T-helper 1 cell treated with Interleukin-12 subunit alpha and Interleukin-12 subunit beta and Interleukin-4 antibody, amounts not matched to agents 30 ng/mL and 1 ng/mL, for 36 hours (primary cell): ENCODE measurements at regions not wholly inside any gene's neighbourhood (a gene's known extent, or its start where the extent isn't known, plus 50 kb on each side); places are given as distances from the start of the nearest gene placed in this dataset.
"Not testable (repeated sequence)": the region's sequence is repeated elsewhere in the genome, so short reads cannot be mapped to it uniquely, and the experiment has no call there.

Source experiments
- intact Hi-C: fragments of 100-400 bp; cut with micrococcal nuclease; formaldehyde crosslinking; loops from one replicate; pipeline ENCODE4 v1.15.1; 2024

DNA sequence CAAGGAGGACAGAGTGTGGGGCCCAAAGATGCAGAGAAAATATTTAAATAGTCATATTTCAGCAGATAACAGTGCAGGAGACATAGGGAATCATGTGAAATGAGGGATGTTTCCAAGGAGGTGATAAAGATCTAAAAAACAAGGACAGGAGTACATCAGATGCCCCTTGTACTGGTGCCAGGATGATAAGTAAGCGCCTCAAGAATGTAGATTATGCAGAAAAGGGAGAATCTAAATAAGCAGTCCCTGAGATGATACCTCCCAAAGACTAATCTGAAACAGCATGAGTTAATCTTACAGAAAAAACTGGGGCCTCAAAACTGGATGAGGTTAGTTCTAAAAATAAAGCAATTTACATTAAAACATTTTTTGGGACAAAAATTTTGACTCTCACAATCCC lies 136.1 kb upstream of the WDFY3 start:
- intact Hi-C loops, result no loop called here

DNA sequence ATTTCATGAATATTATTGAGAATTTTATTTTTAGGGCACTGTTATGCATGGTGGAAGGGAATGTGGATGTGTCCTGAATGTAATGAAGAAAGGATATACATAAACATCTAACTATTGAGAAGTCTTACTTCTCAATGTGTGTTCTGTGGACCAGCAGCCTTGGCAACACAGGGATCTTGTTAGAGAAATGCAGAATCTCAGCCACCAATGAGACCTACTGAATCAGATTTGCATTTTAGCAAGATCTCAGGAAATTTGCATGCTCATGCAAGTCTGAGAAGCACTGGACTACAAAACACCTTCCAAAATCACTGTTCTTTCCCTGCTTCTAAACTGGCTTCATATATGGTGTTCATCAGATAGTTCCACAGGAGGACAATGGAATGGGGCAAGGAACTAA lies 139.7 kb upstream of the WDFY3 start:
- intact Hi-C loops, result no loop called here

DNA sequence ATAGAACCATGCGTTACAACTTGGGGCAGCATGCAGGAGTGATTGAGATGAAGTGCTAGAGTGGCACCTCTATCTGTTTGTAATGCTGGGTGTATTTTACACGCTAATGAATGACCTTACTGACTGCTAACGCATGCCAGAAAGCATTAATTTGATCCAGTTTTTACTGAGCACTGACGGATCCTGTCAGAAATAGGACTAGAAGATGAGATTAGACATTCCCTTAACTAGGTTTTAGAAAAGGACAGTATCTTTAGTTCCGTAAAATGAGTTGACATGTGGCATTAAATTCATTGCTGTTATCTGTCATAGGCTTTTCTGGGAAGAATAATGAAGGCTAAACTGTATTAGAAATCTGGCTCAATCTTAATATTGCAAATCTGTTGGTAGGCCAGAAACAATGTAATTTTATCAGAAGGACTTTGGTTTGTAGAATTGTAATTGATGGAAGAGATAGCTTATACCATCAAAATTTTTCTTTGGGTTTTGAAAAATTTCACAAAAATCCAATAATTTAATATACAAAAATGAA lies 140.4 kb upstream of the WDFY3 start:
- intact Hi-C loops, result no loop called here

- intact Hi-C loops, result no loop called here
Measured at GRCh38 chr4:85107553-85107952, 141.1 kb upstream of the WDFY3 start.

GRCh38 chr4:85113706-85114105 lies 147.2 kb upstream of the WDFY3 start:
- intact Hi-C loops, result no loop called here

DNA sequence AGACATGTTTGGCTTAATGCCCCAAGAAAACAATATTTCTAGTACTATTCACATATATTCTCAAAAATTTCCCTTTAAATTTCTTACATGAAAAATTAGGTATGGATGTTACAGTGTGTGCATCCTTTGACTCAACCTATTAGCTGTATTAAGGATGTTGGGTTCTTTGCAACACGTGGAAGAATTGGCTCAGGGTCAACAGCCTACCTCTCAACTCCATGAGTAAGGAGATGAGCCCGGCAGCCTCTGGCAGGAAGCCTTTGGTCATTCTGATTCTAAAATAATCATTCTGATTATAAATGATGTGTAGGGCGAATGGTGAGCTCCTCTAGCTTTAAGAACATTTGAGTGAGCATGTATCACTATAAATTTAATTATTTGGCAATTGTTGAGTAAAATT lies 148.0 kb upstream of the WDFY3 start:
- intact Hi-C loops, result no loop called here

- intact Hi-C loops, result no loop called here
Measured at GRCh38 chr4:85116008-85116407, 149.5 kb upstream of the WDFY3 start.

DNA sequence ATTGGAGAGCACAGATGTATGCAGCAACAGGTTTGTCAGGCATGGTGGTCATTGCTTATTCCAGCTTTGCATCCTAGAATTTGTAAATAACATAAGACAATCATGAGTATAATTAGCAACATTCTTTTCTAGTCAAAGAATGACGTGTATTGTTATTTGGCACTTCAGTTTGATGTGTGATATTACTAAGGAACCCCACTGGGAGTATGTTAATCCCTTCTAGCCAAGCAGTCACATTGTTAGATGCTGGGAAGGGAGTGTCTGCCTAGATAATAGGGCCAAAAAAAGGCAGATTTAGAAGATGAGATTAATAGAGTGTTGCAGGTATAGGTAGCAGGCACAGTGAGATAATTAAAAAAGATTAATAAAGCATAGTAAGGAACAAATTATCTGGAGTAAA lies 159.2 kb upstream of the WDFY3 start:
- intact Hi-C loops, result no loop called here

DNA sequence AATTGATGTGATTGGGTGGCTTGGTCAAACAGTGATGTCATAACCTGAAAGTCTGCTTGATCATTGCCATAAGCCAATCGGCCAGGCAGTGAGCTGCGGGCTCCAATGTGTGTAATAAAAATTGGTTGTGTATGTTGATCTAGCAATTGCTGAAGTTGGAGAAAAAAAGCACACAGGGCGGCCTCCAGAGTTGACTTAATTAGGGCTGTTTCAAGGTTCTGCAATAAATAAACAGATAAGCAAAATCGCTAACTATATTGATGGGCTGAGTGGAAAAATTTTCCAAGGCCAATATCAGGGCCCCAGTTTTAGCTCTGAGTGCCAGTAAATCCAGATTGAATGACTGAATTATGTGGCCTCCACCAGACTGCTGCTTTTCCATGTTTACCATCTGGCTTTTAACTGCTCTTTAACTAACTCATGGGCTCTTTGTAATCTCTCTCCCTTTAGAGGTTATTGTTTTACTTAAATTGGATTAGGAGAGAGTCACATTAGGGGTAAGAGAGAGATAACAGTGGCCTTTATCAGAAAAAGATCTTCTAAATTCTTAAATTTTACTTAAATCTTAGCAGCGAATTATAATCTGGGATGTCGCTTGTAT lies 160.6 kb upstream of the WDFY3 start:
- intact Hi-C loops, result no loop called here

GRCh38 chr4:85127653-85128052 lies 161.2 kb upstream of the WDFY3 start:
- intact Hi-C loops, result no loop called here

GRCh38 chr4:85128246-85129204 lies 162.0 kb upstream of the WDFY3 start:
- intact Hi-C loops, result no loop called here

DNA sequence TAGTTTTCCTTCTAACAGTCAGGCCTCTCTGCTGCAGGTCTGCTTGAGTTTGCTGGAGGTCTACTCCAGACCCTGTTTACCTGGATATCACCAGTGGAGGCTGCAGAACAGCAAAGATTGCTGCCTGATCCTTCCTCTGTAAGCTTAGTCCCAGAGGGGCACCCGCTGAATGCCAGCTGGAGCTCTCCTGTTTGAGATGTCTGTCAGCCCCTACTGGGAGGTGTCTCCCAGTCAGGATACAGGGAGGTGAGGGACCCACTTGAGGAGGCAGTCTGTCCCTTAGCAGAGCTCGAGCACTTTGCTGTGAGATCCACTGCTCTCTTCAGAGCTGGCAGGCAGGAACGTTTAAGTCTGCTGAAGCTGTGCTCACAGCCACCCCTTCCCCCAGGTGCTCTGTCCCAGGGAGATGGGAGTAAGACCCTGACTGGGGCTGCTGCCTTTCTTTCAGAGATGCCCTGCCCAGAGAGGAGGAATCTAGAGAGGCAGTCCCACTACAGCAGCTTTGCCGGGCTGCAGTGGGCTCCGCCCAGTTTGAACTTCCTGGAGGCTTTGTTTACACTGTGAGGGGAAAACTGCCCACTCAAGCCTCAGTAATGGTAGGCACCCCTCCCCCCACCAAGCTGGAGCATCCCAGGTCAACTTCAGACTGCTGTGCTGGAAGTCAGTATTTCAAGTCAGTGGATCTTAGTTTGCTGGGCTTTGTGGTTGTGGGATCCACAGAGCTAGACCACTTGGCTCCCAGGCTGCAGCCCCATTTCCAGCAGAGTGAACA lies 163.1 kb upstream of the WDFY3 start:
- intact Hi-C loops, result not testable (repeated sequence)

- intact Hi-C loops, result no loop called here
Measured at GRCh38 chr4:85132117-85132516, 165.6 kb upstream of the WDFY3 start.

- intact Hi-C loops, result no loop called here
Measured at GRCh38 chr4:85132570-85132969, 166.1 kb upstream of the WDFY3 start.

DNA sequence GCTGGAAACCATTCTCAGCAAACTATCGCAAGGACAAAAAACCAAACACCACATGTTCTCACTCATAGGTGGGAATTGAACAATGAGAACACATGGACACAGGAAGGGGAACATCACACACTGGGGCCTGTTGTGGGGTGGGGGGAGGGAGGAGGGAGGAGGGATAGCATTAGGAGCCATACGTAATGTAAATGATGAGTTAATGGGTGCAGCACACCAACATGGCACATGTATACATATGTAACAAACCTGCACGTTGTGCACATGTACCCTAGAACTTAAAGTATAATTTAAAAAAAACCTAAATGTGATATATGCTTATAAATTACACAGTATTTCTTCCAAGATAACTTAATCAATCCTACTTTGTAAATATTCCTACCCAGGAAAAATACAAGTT lies 173.3 kb upstream of the WDFY3 start:
- intact Hi-C loops, result not testable (repeated sequence)

GRCh38 chr4:85142451-85142850 lies 176.0 kb upstream of the WDFY3 start:
- intact Hi-C loops, result no loop called here

GRCh38 chr4:85147481-85148076 lies 181.1 kb upstream of the WDFY3 start:
- intact Hi-C loops, result loop anchor here (1.0 to 5.0 kb wide), 4 partner anchors 601 to 1747 kb away; no protein-coding TSS in a partner anchor

GRCh38 chr4:85149676-85150075 lies 183.2 kb upstream of the WDFY3 start:
- intact Hi-C loops, result loop anchor here (5.0 kb wide), 1 partner anchor 818 kb away; no protein-coding TSS in a partner anchor

DNA sequence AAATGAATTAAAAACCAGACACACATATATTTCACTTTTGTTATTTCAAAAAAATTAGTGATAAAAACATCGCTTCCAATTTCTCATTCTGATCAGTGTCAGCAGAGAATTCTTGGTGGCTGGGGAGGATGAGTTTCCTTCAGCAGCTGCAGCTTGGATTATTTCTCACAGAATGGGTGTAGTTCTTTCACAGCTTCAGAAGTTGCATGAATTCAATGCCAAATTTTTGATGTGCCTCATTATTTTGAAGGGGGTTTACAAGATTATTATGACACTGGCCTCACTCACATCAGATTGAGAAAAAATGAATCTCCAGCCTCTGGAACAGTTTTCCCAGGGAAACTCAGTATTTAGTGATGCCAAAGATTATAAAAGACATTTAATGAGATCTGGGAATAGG lies 184.9 kb upstream of the WDFY3 start:
- intact Hi-C loops, result no loop called here

DNA sequence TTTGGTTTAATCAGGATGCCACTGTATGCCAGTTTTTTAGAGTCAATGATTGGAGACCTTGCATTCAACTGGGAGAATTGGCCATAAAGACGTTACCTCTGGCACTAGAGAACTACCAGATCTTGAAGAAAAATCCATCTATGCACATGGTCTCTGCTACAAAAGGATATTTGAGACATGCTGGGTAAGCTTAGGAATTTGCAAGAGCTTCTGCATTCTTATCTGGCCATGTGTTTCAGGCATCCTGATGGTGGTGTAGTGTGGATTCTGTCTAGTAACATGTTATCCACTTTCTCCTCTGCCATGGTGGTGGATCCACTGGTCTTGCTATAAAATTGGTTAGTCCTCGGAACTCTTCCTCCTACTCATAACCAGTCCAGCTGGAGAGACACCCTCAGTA lies 185.3 kb upstream of the WDFY3 start:
- intact Hi-C loops, result no loop called here

DNA sequence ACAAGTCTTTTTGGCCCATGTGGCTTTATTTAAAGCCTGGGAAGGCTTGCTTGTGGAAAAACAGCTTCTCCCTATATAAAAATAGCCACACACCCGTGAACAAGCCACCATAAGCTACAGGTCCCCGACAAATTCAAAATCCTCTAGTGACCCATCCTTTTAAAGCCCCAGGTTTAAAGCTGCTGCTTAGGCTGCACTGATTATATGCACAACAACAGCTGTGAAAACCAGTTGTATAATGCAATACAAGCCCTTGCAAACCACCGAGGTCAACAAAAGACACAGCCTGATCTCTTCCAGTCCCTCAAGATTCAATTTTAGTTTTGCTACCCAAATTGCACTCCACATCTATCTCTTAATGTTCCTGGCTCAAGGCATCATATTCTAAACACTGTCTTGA lies 186.0 kb upstream of the WDFY3 start:
- intact Hi-C loops, result no loop called here
